A673 (cell line): ENCODE measurements at regions not wholly inside any gene's neighbourhood (a gene's known extent, or its start where the extent isn't known, plus 50 kb on each side); places are given as distances from the start of the nearest gene placed in this dataset.
"Not testable (repeated sequence)": the region's sequence is repeated elsewhere in the genome, so short reads cannot be mapped to it uniquely, and the experiment has no call there.

Source experiments
- BruUV-seq: library from RNA; stranded (reverse); fragments of 400-500 nt; replicated peaks from 2 replicates; lab custom pipeline; 2021; lab: Mats Ljungman, UMichigan
- CTCF ChIA-PET: fragments of 300-600 bp; sonication (Branson Sonifier 250); formaldehyde crosslinking; loops from one replicate; lab custom pipeline; 2022; ENCODE audit warnings: antibody characterized with exemption; lab: Charles Lee
- POLR2A ChIA-PET: fragments of 300-600 bp; sonication (Branson Sonifier 250); formaldehyde crosslinking; loops from one replicate; lab custom pipeline; 2022; ENCODE audit warnings: antibody characterized with exemption; ENCODE audit not compliant: low non-redundant PET; lab: Charles Lee
- DNase-seq: peaks from one replicate; pipeline ENCODE4 v3.0.0-alpha.2; 2015; ENCODE audit warnings: low spot score
- H3K27ac ChIP-seq: fragments of 200-600 bp; sonication (generic); 2 replicates; pipeline ENCODE4 v1.5.1; 2016; ENCODE audit warnings: mixed run types, low read depth, mild to moderate bottlenecking, mixed read lengths, antibody characterized with exemption, low read length; ENCODE audit not compliant: poor library complexity, severe bottlenecking
- H3K27me3 ChIP-seq: fragments of 200-600 bp; sonication (generic); replicated peaks from 2 replicates; pipeline ENCODE4 v1.6.1; 2017; ENCODE audit warnings: mixed run types, low read depth, mild to moderate bottlenecking, mixed read lengths, antibody characterized with exemption, low read length; ENCODE audit not compliant: insufficient read depth, poor library complexity
- H3K36me3 ChIP-seq: fragments of 200-600 bp; sonication (generic); 2 replicates; pipeline ENCODE4 v1.6.1; 2016; ENCODE audit warnings: mixed run types, mild to moderate bottlenecking, mixed read lengths, antibody characterized with exemption, low read length; ENCODE audit not compliant: insufficient read depth, poor library complexity, severe bottlenecking
- H3K4me1 ChIP-seq: fragments of 200-600 bp; sonication (generic); 2 replicates; pipeline ENCODE4 v1.6.1; 2017; ENCODE audit warnings: mixed run types, mild to moderate bottlenecking, mixed read lengths, antibody characterized with exemption, low read length; ENCODE audit not compliant: insufficient read depth, poor library complexity, severe bottlenecking
- H3K4me3 ChIP-seq: fragments of 200-600 bp; sonication (generic); 2 replicates; pipeline ENCODE4 v1.5.1; 2016; ENCODE audit warnings: low read depth, mixed run types, mild to moderate bottlenecking, mixed read lengths, low read length; ENCODE audit not compliant: poor library complexity, severe bottlenecking
- H3K9me3 ChIP-seq: fragments of 200-600 bp; sonication (generic); 2 replicates; pipeline ENCODE4 v1.6.1; 2016; ENCODE audit warnings: mixed run types, low read depth, mild to moderate bottlenecking, mixed read lengths, antibody characterized with exemption, low read length; ENCODE audit not compliant: poor library complexity, severe bottlenecking
- EZH2 ChIP-seq: fragments of 200-600 bp; sonication (generic); IDR thresholded peaks from 2 replicates; pipeline ENCODE4 v1.6.1; 2017; ENCODE audit warnings: borderline replicate concordance, low read depth, mild to moderate bottlenecking, mixed read lengths, antibody characterized with exemption, low read length; ENCODE audit not compliant: poor library complexity, severe bottlenecking
- intact Hi-C: fragments of 100-400 bp; cut with micrococcal nuclease; formaldehyde crosslinking; loops from one replicate; pipeline ENCODE4 v1.10.0; 2022; ENCODE audit not compliant: unreplicated experiment
- TF ChIP-seq, protein P1 (sequence below): fragments of 300-800, 200-600 bp; sonication (generic); conservative IDR thresholded peaks from 2 replicates; pipeline ENCODE4 v1.5.1; 2017; ENCODE audit warnings: low read depth, mild to moderate bottlenecking, antibody characterized with exemption, low read length, moderate library complexity, mixed read lengths

DNA sequence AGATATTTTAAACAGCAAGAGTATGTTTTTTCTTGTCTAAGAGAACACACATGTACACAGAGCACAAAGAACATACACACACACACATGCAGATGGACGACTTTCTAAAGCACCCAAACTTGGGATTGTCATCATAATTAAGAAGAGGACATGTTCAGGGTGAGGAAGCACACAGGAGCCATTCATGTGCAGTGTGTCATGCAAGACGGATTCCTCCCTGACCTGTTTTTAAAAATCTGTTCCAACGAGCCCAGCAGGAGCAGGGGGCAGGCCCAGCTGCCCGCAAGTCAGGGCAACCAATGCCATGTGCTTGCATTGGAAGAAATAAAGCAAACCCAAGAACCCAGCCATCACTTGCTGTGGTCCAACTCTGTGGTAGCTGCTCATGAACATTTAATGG is 167.3 kb upstream of the ZNF644 start:
- H3K27ac ChIP-seq, result no peak overlapping the region
- no peak overlapping the region for H3K4me3 ChIP-seq
- no peaks in the 10 kb centered on the region for H3K9me3 ChIP-seq
- no peaks in the 10 kb centered on the region for H3K36me3 ChIP-seq
- H3K27me3 ChIP-seq, result no peaks in the 10 kb centered on the region
- BruUV-seq, result no TSS peak
- ChIA-PET POLR2A (no interaction called here), CTCF (no interaction called here)
- intact Hi-C loops, result no loop called here
- DNase-seq, result no peak
- H3K4me1 ChIP-seq, result no peaks in the 10 kb centered on the region
- no peak for TF ChIP-seq EZH2
- TF ChIP-seq, protein P1, sequence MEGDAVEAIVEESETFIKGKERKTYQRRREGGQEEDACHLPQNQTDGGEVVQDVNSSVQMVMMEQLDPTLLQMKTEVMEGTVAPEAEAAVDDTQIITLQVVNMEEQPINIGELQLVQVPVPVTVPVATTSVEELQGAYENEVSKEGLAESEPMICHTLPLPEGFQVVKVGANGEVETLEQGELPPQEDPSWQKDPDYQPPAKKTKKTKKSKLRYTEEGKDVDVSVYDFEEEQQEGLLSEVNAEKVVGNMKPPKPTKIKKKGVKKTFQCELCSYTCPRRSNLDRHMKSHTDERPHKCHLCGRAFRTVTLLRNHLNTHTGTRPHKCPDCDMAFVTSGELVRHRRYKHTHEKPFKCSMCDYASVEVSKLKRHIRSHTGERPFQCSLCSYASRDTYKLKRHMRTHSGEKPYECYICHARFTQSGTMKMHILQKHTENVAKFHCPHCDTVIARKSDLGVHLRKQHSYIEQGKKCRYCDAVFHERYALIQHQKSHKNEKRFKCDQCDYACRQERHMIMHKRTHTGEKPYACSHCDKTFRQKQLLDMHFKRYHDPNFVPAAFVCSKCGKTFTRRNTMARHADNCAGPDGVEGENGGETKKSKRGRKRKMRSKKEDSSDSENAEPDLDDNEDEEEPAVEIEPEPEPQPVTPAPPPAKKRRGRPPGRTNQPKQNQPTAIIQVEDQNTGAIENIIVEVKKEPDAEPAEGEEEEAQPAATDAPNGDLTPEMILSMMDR, result no peak

DNA sequence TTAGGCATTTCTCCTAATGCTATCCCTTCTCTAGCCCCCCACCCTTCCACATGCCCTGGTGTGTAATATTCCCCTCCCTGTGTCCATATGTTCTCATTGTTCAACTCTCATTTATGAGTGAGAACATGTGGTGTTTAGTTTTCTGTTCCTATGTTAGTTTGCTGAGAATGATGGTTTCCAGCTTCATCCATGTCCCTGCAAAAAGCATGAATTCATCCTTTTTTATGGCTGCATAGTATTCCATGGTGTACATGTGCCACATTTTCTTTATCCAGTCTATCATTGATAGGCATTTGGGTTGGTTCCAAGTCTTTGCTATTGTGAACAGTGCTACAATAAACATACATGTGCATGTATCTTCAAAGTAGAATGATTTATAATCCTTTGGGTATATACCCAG is 161.0 kb upstream of the ZNF644 start:
- intact Hi-C loops, CTCF ChIA-PET, BruUV-seq, H3K27ac ChIP-seq, H3K36me3 ChIP-seq, POLR2A ChIA-PET, DNase-seq, H3K9me3 ChIP-seq, H3K4me1 ChIP-seq, H3K27me3 ChIP-seq, H3K4me3 ChIP-seq: not testable (repeated sequence)

DNA sequence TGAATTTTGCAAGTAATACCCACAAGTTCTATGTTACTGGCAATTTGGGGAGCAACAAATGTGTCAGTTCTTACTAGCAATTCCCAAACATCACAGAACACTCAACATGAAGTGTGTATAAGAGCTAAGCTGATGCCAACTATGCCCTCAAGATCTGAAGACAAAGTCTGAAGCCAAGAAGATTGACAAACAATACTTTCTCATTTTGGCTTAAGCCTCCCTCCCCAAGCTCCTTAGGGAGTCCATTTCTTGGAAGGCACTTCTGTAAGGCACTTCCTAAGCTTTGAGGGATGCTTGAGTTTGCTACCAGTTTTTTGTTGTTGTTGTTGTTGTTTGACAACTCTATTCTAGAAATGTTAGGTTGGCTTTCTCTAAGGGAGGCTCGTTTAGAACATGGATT is 154.4 kb upstream of the ZNF644 start:
- H3K9me3 ChIP-seq, result no peaks in the 10 kb centered on the region
- POLR2A ChIA-PET, result no interaction called here
- H3K4me1 ChIP-seq, result peaks cover 24% of the 10 kb centered on the region
- CTCF ChIA-PET, result interaction anchor here (1.8 kb wide), 1 partner anchor 10 kb away, joined by 5 read pairs; no protein-coding TSS in a partner anchor
- no peak overlapping the region for H3K27ac ChIP-seq
- no peaks in the 10 kb centered on the region for H3K27me3 ChIP-seq
- no TSS peak for BruUV-seq
- no peaks in the 10 kb centered on the region for H3K36me3 ChIP-seq
- H3K4me3 ChIP-seq, result no peak overlapping the region
- intact Hi-C loops, result loop anchor here (10.0 kb wide), 1 partner anchor 749 kb away; no protein-coding TSS in a partner anchor
- DNase-seq, result no peak
- TF ChIP-seq, protein P1, result no peak
- TF ChIP-seq EZH2, result no peak

DNA sequence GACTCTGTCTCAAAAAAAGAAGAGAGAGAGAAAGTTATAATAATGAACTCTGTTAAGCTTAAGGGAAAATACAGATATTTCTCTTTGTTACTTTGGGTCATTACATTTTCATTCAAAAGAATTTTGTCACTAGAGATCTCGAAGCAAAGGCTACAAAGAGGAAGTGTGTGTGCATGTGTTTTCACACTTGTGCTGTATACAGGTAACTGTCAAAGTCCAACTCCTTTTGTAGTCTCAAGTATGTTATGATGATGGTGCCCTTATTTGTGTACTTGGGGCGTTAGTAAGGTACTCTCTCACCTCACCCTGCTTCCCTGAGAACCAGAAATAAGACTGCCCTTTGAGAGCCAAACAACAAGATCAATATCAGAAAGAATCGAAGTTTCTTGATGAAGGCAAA is 152.9 kb upstream of the ZNF644 start:
- Histone ChIP-seq H3K4me1 (peaks cover 24% of the 10 kb centered on the region), H3K27me3 (no peaks in the 10 kb centered on the region), H3K27ac (no peak overlapping the region), H3K36me3 (no peaks in the 10 kb centered on the region), H3K4me3 (no peak overlapping the region), H3K9me3 (no peaks in the 10 kb centered on the region)
- CTCF ChIA-PET, result no interaction called here
- no peak for DNase-seq
- intact Hi-C loops, result loop anchor here (10.0 kb wide), 1 partner anchor 750 kb away; no protein-coding TSS in a partner anchor
- BruUV-seq, result no TSS peak
- POLR2A ChIA-PET, result no interaction called here
- no peak for TF ChIP-seq EZH2
- TF ChIP-seq, protein P1, result no peak
